Keratinocyte (primary cell): ENCODE measurements at regions not wholly inside any gene's neighbourhood (a gene's known extent, or its start where the extent isn't known, plus 50 kb on each side); places are given as distances from the start of the nearest gene placed in this dataset.

Source experiments
- EZH2 ChIP-seq: IDR thresholded peaks from one replicate; pipeline ENCODE4 v1.6.1; 2012; ENCODE audit warnings: inconsistent platforms, mild to moderate bottlenecking, low read length, moderate library complexity
- TF ChIP-seq, protein P1 (sequence below), 3 experiments: IDR thresholded peaks in 1 of 3; conservative IDR thresholded peaks in 1 of 3; optimal IDR thresholded peaks in 1 of 3; 2 replicates in 2 of 3; 3 replicates in 1 of 3; pipeline versions ENCODE3 to v1.5.1; 2011; ENCODE audit warnings: low read length in 3 of 3, mild to moderate bottlenecking in 3 of 3, moderate library complexity in 2 of 3, control low read depth in 1 of 3, inconsistent platforms in 1 of 3; ENCODE audit not compliant: insufficient read depth in 2 of 3; ENCODE audit errors: extremely low read depth in 1 of 3

DNA sequence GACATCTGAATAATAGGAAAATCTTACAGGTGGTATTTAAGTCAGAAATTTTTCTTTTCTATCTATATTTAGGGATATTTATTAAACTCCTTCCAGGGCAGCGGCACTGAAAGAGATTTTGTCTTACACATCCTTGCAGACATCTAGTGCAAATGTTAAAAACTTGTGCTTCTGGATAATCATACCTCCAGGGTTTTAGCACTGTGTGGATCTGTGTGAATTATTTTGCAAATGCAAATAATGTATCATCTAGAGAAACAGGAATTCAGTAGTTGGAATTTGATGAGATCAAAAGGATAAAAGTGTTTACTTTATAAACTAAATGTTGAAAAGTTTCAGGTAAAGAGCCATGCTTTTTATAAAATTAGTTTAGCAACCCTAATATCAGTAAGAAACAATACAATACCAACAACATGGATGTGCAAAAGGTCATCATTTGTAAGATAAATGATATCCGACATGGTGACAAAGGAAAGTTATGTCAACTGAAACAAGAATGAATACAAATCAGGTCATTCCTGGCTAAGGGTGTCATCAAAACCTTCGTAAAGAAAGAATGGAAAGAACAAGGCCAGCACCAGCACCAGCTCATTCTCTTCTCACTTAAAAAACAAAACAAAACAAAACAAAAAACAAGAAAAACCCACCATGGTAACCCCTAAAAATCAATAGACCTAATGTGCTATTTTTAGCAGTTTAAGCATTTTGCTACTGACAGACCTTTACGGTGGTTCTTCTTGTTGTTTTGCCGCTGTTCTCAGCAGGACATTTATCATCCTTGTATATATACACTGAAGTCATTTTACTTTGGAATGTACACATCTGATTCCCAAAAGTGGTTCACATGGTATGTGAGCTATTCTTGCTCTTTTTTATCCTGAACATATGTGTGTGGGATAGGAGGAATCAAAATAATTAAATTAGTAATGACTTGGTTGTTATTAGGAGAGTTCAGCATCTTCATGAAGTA, 219.7 kb upstream of the NDST3 start:
- TF ChIP-seq, protein P1, sequence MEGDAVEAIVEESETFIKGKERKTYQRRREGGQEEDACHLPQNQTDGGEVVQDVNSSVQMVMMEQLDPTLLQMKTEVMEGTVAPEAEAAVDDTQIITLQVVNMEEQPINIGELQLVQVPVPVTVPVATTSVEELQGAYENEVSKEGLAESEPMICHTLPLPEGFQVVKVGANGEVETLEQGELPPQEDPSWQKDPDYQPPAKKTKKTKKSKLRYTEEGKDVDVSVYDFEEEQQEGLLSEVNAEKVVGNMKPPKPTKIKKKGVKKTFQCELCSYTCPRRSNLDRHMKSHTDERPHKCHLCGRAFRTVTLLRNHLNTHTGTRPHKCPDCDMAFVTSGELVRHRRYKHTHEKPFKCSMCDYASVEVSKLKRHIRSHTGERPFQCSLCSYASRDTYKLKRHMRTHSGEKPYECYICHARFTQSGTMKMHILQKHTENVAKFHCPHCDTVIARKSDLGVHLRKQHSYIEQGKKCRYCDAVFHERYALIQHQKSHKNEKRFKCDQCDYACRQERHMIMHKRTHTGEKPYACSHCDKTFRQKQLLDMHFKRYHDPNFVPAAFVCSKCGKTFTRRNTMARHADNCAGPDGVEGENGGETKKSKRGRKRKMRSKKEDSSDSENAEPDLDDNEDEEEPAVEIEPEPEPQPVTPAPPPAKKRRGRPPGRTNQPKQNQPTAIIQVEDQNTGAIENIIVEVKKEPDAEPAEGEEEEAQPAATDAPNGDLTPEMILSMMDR (optimal IDR thresholded peaks at IDR 0.05 in 1 of 3, IDR thresholded peaks at IDR 0.05 in 1 of 3, conservative IDR thresholded peaks at IDR 0.05 in 1 of 3; ENCODE audit: extremely low read depth in 1 of 3, insufficient read depth in 2 of 3, low read length in 3 of 3), result no peak
- no peak for TF ChIP-seq EZH2
